ENCODE measurements at regions not wholly inside any gene's neighbourhood (a gene's known extent, or its start where the extent isn't known, plus 50 kb on each side); places are given as distances from the start of the nearest gene placed in this dataset.
"Not testable (repeated sequence)": the region's sequence is repeated elsewhere in the genome, so short reads cannot be mapped to it uniquely, and the experiment has no call there.

GRCh38 chr5:100017520-100018262 is 517.5 kb upstream of the FAM174A start:
- DNase-seq (ENCODE audit: low read depth): no peak

GRCh38 chr5:100013305-100013704 is 521.9 kb upstream of the FAM174A start:
- not testable (repeated sequence) for DNase-seq (ENCODE audit: low read depth)

DNA sequence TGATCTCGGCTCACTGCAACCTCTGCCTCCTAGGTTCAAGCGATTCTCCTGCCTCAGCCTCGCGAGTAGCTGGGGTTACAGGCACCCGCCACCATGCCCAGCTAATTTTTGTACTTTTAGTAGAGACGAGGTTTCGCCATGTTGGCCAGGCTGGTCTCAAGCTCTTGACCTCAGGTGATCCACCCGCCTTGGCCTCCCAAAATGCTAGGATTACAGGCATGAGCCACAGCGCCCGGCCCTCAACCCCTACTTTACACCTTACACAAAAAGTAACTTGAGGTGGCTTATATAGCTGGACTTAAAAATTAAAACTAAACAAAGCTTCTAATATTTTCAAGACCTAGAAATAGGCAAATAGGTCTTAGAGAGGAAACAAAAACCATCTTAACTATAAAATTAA is 524.0 kb upstream of the FAM174A start:
- not testable (repeated sequence) for DNase-seq (ENCODE audit: low read depth)

DNA sequence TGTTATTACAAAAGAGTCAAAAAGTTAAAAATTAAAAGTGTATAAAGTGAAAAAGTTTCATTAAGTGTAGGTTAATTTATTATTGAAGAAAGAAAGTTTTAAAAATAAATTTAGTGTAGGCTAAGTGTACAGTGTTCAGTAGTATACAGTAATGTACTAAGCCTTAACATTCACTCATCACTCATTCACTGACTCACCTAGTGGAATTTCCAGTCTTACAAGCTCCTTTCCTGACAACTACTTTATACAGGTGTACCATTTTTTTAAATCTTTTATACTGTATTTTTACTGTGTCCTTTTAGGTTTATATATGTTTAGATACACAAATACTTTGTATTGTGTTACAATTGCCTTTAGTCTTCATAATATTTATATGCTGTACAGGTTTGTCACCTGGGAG is 530.2 kb upstream of the FAM174A start:
- no peak for DNase-seq (ENCODE audit: low read depth)

DNA sequence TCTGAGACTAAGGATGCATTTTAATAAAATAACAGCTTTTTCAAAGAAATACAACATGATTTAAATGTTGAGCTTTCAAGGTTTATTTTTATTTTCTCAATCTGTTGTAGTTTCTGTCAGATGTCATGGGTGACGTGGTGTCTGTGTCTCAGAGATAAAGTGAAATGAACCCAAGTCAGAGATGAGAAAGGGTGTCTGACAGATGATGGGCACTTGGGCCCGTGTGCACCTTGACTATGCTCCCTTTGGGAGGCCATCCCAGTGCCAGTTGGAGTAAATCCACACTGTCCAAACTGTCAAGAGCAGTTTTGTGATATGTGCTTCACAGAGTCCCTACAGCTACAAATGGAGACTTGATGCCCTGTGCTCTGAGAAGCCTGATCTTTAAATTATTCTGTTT is 536.9 kb upstream of the FAM174A start:
- no peak for DNase-seq (ENCODE audit: low read depth)

DNA sequence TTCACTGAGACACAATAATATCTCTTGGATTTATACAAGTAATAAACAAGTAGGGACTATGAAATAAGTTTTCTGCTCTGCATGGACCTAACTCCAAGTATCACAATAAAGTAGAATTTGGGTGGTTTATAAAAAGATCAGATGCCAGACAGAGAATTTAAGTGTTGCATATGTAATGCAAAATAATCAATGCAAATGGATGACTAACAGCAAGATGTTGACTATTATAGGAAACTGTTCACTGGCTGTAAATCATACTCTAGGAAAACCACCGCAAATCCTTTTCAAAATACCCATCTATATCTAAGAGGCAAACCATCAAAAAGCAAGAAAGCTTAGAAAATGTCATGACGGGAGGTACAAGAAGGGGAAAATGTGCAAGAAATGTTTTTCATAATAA is 539.8 kb upstream of the FAM174A start:
- no peak for DNase-seq (ENCODE audit: low read depth)

DNA sequence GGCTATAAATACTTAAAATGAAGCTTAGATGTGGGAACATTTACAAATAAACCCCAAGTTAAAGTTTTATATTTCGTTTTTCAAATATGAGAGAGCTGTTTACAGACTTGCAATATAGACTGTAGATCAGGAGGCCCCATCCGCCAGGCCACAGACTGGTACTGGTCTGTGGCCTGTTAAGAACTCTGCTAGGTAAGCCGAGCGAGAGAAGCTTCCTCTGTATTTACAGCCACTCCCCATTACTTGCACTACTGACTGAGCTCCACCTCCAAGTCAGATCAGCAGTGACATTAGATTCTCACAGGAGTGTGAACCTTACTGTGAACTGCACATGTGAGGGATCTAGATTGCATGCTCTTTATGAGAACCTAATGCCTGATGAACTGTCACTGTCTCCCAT is 561.4 kb upstream of the FAM174A start:
- no peak for DNase-seq (ENCODE audit: low read depth)

- no peak for DNase-seq (ENCODE audit: low read depth)
Measured at GRCh38 chr5:99955962-99956361, 579.2 kb upstream of the FAM174A start.

GRCh38 chr5:99955006-99955405 is 580.2 kb upstream of the FAM174A start:
- no peak for DNase-seq (ENCODE audit: low read depth)

DNA sequence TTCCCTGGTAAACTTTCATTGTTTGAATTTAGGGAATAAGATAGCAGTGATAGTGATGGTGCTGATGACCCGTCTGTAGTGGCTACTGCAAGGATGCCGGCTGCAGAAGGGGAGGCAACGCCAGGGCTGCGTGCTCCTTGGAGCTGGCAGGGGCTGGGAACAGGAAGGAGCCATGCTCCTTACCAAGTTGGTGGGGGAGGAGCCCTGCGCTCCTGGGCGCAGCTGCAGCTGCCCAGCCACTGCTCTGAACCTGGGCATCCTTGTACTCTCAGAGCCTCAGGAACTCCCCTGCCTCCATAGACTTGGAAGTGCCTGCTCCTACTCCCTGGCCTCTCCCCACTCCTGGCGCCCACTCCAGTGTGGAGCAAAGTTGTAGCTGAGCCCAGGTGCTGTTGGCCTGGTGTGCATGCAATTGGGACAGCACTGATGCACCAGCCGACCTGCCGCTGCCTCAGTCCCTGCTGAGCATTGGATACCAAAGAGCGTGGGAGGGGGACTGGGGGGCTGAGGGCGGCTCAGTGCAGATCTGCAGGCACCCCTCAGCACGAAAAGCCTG is 585.1 kb upstream of the FAM174A start:
- no peak for DNase-seq (ENCODE audit: low read depth)

DNA sequence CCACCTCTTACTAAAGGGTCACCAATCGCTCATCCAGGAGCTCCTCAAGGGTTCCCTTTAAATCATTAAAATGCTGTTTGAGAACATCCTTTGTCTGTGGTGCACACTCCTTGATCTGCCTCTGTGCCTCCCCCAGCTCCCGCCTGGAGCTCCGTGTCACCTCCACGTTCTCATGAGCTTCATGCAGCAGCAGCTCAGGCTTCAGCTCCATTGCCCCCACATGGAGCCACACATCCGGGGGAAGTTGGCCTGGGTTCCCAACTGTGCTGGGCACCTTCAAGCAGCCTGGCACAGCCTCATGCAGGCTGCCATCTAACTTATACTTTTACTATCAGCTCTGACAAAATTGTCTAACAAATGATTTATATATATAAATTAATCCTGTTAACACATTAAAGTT is 585.8 kb upstream of the FAM174A start:
- DNase-seq (ENCODE audit: low read depth): no peak

DNA sequence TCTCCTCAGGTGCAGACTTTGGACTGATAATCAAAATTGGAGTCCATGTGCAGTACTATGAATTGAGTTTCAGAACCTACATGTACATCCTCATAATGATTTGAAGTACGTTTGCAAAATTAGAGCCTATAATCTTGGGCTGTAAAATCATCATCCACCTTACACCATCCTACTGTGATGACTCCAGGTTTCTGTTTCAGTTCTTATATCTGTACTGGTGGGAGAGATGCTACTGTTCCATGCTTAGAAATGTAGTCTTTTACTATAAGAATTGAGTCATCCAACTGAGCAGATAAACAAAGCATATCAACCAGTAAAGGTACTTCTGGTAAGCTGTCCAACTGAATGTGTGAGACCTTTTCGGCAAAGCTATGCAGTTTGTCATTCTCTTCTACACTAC is 586.3 kb upstream of the FAM174A start:
- DNase-seq (ENCODE audit: low read depth): no peak

- DNase-seq (ENCODE audit: low read depth): no peak
Measured at GRCh38 chr5:99945478-99946442, 589.4 kb upstream of the FAM174A start.

DNA sequence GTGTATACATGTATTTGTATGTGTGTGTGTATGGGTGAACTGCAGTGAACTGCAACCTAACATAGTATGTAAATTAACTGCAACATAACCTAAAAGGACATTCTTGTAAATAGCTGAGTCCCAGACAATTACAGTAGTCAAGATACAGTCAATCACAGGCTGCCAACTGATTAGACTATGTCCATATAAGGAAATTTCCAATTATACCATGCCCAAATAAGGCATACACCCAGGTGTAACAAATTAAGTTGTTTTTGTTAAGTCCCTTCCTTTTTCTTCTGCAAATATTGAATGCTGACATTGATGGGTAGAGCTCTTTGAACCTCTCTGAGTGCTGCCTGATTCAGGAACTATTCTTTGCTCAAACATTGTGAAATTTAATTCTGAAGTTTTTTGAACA is 594.6 kb upstream of the FAM174A start:
- DNase-seq (ENCODE audit: low read depth): no peak

GRCh38 chr5:99936911-99937310 is 598.3 kb upstream of the FAM174A start:
- DNase-seq (ENCODE audit: low read depth): no peak

DNA sequence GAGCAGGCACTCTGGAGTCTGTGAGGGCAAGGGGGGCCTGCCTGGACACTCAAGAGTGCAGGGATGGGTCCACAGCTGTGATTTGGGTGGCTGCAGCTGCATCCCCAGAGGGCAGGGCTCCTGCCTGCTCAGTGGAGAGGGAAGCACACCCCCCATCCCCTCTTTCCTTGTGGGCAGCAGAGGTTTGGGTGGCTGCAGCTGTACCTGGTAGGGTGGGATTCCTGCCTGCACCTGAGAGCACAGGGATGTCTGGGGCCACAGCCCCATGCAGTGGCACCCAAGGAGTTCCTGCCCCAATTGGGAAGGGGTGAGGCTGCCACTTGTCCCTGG is 605.4 kb upstream of the FAM174A start:
- no peak for DNase-seq (ENCODE audit: low read depth)

DNA sequence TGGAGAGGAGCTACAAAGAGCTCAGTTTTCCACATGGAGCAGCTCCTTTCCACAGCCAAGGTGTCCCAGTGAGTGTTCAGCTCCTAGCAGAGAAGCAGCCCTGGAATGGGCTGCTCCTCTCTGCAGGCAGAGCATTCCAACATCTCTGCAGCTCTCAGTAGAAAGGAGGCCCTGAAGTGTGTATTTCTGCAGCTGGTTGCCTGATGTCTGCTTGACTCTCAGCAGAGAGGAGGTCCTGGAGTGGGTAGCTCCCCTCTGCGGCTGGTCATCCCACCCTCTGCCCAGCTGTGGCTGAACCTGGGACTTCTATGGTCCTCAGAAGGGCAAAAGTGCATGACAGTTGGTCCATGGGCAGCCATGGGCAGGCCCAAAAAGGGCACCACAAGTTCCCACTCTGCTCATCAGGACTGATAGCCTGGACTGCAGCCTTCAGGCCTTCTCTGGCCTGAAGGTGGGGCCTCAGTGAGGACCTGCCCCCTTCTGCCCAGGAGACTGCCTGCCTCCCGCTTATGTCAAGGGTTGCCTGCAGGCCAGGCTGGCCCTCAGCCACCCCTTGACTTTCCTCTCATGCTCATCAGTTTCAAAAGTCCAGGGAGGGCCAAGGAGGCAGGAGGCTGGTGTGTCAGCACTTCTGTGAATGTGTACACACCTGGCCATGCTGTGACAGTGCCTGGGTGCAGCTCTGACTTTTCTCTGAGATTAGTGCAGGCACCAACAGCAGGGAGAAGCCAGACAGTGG is 605.9 kb upstream of the FAM174A start:
- DNase-seq (ENCODE audit: low read depth): no peak

- DNase-seq (ENCODE audit: low read depth): no peak
Measured at GRCh38 chr5:99928490-99928889, 606.7 kb upstream of the FAM174A start.

- DNase-seq (ENCODE audit: low read depth): no peak
Measured at GRCh38 chr5:99926463-99926862, 608.7 kb upstream of the FAM174A start.

- no peak for DNase-seq (ENCODE audit: low read depth)
Measured at GRCh38 chr5:99922386-99922785, 612.8 kb upstream of the FAM174A start.

GRCh38 chr5:99911971-99912370 is 623.2 kb upstream of the FAM174A start:
- DNase-seq (ENCODE audit: low read depth): no peak

DNA sequence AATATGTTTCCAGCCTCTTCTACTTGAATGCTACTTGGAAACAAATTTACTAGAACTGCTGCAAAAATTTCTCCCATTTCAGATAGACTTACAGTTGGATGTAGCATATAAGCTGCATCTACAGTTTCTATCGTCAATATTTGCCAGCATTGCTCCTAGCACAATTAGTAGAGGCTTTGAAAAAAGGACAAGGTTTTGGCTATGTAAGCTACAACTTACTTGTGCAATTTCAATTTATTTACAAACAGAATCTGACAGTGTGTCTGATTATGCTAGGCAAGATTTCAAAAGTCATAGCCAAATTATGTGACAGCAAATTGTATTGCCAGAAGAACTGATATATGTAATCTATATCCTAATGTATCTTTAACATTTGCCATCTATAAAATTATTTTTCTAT is 628.4 kb upstream of the FAM174A start:
- no peak for DNase-seq (ENCODE audit: low read depth)
